ENCODE measurements at regions not wholly inside any gene's neighbourhood (a gene's known extent, or its start where the extent isn't known, plus 50 kb on each side); places are given as distances from the start of the nearest gene placed in this dataset.

- WGBS (ENCODE audit: insufficient coverage): 80% methylated on average over 1 of the region's 5 CpGs
- Histone ChIP-seq H3K4me3 (ENCODE audit: control insufficient read depth in 1 of 7, extremely low read depth in 1 of 7, insufficient read depth in 4 of 7, low read depth in 2 of 7, low read length in 6 of 7) (no peak overlapping the region), H3K4me1 (ENCODE audit: control extremely low read depth in 1 of 4, control insufficient read depth in 4 of 4, insufficient read depth in 4 of 4, low read length in 3 of 4) (peaks cover 0 to 30% (median 7%) of the 10 kb centered on the region in 4 experiments), H3K36me3 (ENCODE audit: control insufficient read depth in 4 of 4, insufficient read depth in 4 of 4, low read length in 3 of 4) (no peaks in the 10 kb centered on the region), H3K27ac (ENCODE audit: insufficient read depth in 1 of 2, low read depth in 1 of 2, low read length in 2 of 2, poor library complexity in 1 of 2, severe bottlenecking in 2 of 2) (no peak overlapping the region), H3K27me3 (replicated peaks in 2 of 5; ENCODE audit: control insufficient read depth in 4 of 5, insufficient read depth in 5 of 5, low read length in 4 of 5) (no peaks in the 10 kb centered on the region), H3K9me3 (ENCODE audit: control extremely low read depth in 1 of 5, control insufficient read depth in 4 of 5, insufficient read depth in 2 of 5, low read depth in 1 of 5, low read length in 4 of 5) (no peaks in the 10 kb centered on the region)
- ChIA-PET CTCF (interaction anchor here (1.5 kb wide), 1 partner anchor 25 kb away, joined by 3 read pairs; no protein-coding TSS in a partner anchor), POLR2A (no interaction called here)
- no peak for DNase-seq
Measured at GRCh38 chr6:147105786-147106185, 98.4 kb upstream of the STXBP5 start.

- Histone ChIP-seq H3K9me3 (ENCODE audit: control extremely low read depth in 1 of 5, control insufficient read depth in 4 of 5, insufficient read depth in 2 of 5, low read depth in 1 of 5, low read length in 4 of 5) (no peaks in the 10 kb centered on the region), H3K36me3 (ENCODE audit: control insufficient read depth in 4 of 4, insufficient read depth in 4 of 4, low read length in 3 of 4) (no peaks in the 10 kb centered on the region), H3K27me3 (replicated peaks in 2 of 5; ENCODE audit: control insufficient read depth in 4 of 5, insufficient read depth in 5 of 5, low read length in 4 of 5) (no peaks in the 10 kb centered on the region), H3K4me1 (ENCODE audit: control extremely low read depth in 1 of 4, control insufficient read depth in 4 of 4, insufficient read depth in 4 of 4, low read length in 3 of 4) (peaks cover 0 to 30% (median 7%) of the 10 kb centered on the region in 4 experiments), H3K27ac (ENCODE audit: insufficient read depth in 1 of 2, low read depth in 1 of 2, low read length in 2 of 2, poor library complexity in 1 of 2, severe bottlenecking in 2 of 2) (no peak overlapping the region), H3K4me3 (ENCODE audit: control insufficient read depth in 1 of 7, extremely low read depth in 1 of 7, insufficient read depth in 4 of 7, low read depth in 2 of 7, low read length in 6 of 7) (no peak overlapping the region)
- CTCF ChIA-PET: interaction anchor here (1.5 kb wide), 1 partner anchor 24 kb away, joined by 3 read pairs; no protein-coding TSS in a partner anchor
- WGBS (ENCODE audit: insufficient coverage): 85% methylated on average over 7 of the region's 7 CpGs
- DNase-seq: peak in 1 of 3 donors; percentile 17
- POLR2A ChIA-PET: no interaction called here
Measured at GRCh38 chr6:147106759-147107401, 97.3 kb upstream of the STXBP5 start.

- no peak overlapping the region for H3K4me3 ChIP-seq (ENCODE audit: control insufficient read depth in 1 of 7, extremely low read depth in 1 of 7, insufficient read depth in 4 of 7, low read depth in 2 of 7, low read length in 6 of 7)
- H3K9me3 ChIP-seq (ENCODE audit: control extremely low read depth in 1 of 5, control insufficient read depth in 4 of 5, insufficient read depth in 2 of 5, low read depth in 1 of 5, low read length in 4 of 5): no peaks in the 10 kb centered on the region
- H3K36me3 ChIP-seq (ENCODE audit: control insufficient read depth in 4 of 4, insufficient read depth in 4 of 4, low read length in 3 of 4): no peaks in the 10 kb centered on the region
- POLR2A ChIA-PET: no interaction called here
- no peak overlapping the region for H3K27ac ChIP-seq (ENCODE audit: insufficient read depth in 1 of 2, low read depth in 1 of 2, low read length in 2 of 2, poor library complexity in 1 of 2, severe bottlenecking in 2 of 2)
- DNase-seq: no peak
- CTCF ChIA-PET: no interaction called here
- no peaks in the 10 kb centered on the region for H3K27me3 ChIP-seq (replicated peaks in 2 of 5; ENCODE audit: control insufficient read depth in 4 of 5, insufficient read depth in 5 of 5, low read length in 4 of 5)
- H3K4me1 ChIP-seq (ENCODE audit: control extremely low read depth in 1 of 4, control insufficient read depth in 4 of 4, insufficient read depth in 4 of 4, low read length in 3 of 4): peaks cover 0 to 25% (median 6%) of the 10 kb centered on the region in 4 experiments
- WGBS (ENCODE audit: insufficient coverage): 95% methylated on average over 2 of the region's 2 CpGs
Measured at GRCh38 chr6:147108259-147108910, 95.8 kb upstream of the STXBP5 start.

- Histone ChIP-seq H3K9me3 (ENCODE audit: control extremely low read depth in 1 of 5, control insufficient read depth in 4 of 5, insufficient read depth in 2 of 5, low read depth in 1 of 5, low read length in 4 of 5) (no peaks in the 10 kb centered on the region), H3K27me3 (replicated peaks in 2 of 5; ENCODE audit: control insufficient read depth in 4 of 5, insufficient read depth in 5 of 5, low read length in 4 of 5) (no peaks in the 10 kb centered on the region), H3K27ac (ENCODE audit: insufficient read depth in 1 of 2, low read depth in 1 of 2, low read length in 2 of 2, poor library complexity in 1 of 2, severe bottlenecking in 2 of 2) (no peak overlapping the region), H3K36me3 (ENCODE audit: control insufficient read depth in 4 of 4, insufficient read depth in 4 of 4, low read length in 3 of 4) (no peaks in the 10 kb centered on the region), H3K4me3 (ENCODE audit: control insufficient read depth in 1 of 7, extremely low read depth in 1 of 7, insufficient read depth in 4 of 7, low read depth in 2 of 7, low read length in 6 of 7) (no peak overlapping the region), H3K4me1 (ENCODE audit: control extremely low read depth in 1 of 4, control insufficient read depth in 4 of 4, insufficient read depth in 4 of 4, low read length in 3 of 4) (peaks cover 0 to 12% (median 0%) of the 10 kb centered on the region in 4 experiments)
- ChIA-PET CTCF (no interaction called here), POLR2A (no interaction called here)
- DNase-seq: peak in 1 of 3 donors; percentile 13
- WGBS (ENCODE audit: insufficient coverage): 54% methylated on average over 2 of the region's 4 CpGs
Measured at GRCh38 chr6:147109707-147110106, 94.5 kb upstream of the STXBP5 start.

GRCh38 chr6:147116056-147116455, 88.2 kb upstream of the STXBP5 start:
- WGBS (ENCODE audit: insufficient coverage): 97% methylated on average over 3 of the region's 4 CpGs
- ChIA-PET CTCF (no interaction called here), POLR2A (no interaction called here)
- Histone ChIP-seq H3K27ac (ENCODE audit: insufficient read depth in 1 of 2, low read depth in 1 of 2, low read length in 2 of 2, poor library complexity in 1 of 2, severe bottlenecking in 2 of 2) (no peak overlapping the region), H3K36me3 (ENCODE audit: control insufficient read depth in 4 of 4, insufficient read depth in 4 of 4, low read length in 3 of 4) (no peaks in the 10 kb centered on the region), H3K4me1 (ENCODE audit: control extremely low read depth in 1 of 4, control insufficient read depth in 4 of 4, insufficient read depth in 4 of 4, low read length in 3 of 4) (no peaks in the 10 kb centered on the region), H3K9me3 (ENCODE audit: control extremely low read depth in 1 of 5, control insufficient read depth in 4 of 5, insufficient read depth in 2 of 5, low read depth in 1 of 5, low read length in 4 of 5) (peaks cover 0 to 11% (median 0%) of the 10 kb centered on the region in 5 experiments), H3K4me3 (ENCODE audit: control insufficient read depth in 1 of 7, extremely low read depth in 1 of 7, insufficient read depth in 4 of 7, low read depth in 2 of 7, low read length in 6 of 7) (no peak overlapping the region), H3K27me3 (replicated peaks in 2 of 5; ENCODE audit: control insufficient read depth in 4 of 5, insufficient read depth in 5 of 5, low read length in 4 of 5) (no peaks in the 10 kb centered on the region)
- no peak for DNase-seq

GRCh38 chr6:147117011-147117410, 87.2 kb upstream of the STXBP5 start:
- no peak for DNase-seq
- WGBS (ENCODE audit: insufficient coverage): no CpG with 5 or more reads among the region's 2 CpGs
- no peaks in the 10 kb centered on the region for H3K36me3 ChIP-seq (ENCODE audit: control insufficient read depth in 4 of 4, insufficient read depth in 4 of 4, low read length in 3 of 4)
- H3K4me3 ChIP-seq (ENCODE audit: control insufficient read depth in 1 of 7, extremely low read depth in 1 of 7, insufficient read depth in 4 of 7, low read depth in 2 of 7, low read length in 6 of 7): no peak overlapping the region
- peaks cover 0 to 13% (median 0%) of the 10 kb centered on the region in 5 experiments for H3K9me3 ChIP-seq (ENCODE audit: control extremely low read depth in 1 of 5, control insufficient read depth in 4 of 5, insufficient read depth in 2 of 5, low read depth in 1 of 5, low read length in 4 of 5)
- CTCF ChIA-PET: no interaction called here
- H3K4me1 ChIP-seq (ENCODE audit: control extremely low read depth in 1 of 4, control insufficient read depth in 4 of 4, insufficient read depth in 4 of 4, low read length in 3 of 4): no peaks in the 10 kb centered on the region
- no peak overlapping the region for H3K27ac ChIP-seq (ENCODE audit: insufficient read depth in 1 of 2, low read depth in 1 of 2, low read length in 2 of 2, poor library complexity in 1 of 2, severe bottlenecking in 2 of 2)
- H3K27me3 ChIP-seq (replicated peaks in 2 of 5; ENCODE audit: control insufficient read depth in 4 of 5, insufficient read depth in 5 of 5, low read length in 4 of 5): no peaks in the 10 kb centered on the region
- POLR2A ChIA-PET: no interaction called here

- no peak for DNase-seq
- peaks cover 0 to 13% (median 0%) of the 10 kb centered on the region in 5 experiments for H3K9me3 ChIP-seq (ENCODE audit: control extremely low read depth in 1 of 5, control insufficient read depth in 4 of 5, insufficient read depth in 2 of 5, low read depth in 1 of 5, low read length in 4 of 5)
- no peaks in the 10 kb centered on the region for H3K4me1 ChIP-seq (ENCODE audit: control extremely low read depth in 1 of 4, control insufficient read depth in 4 of 4, insufficient read depth in 4 of 4, low read length in 3 of 4)
- ChIA-PET POLR2A (no interaction called here), CTCF (no interaction called here)
- H3K36me3 ChIP-seq (ENCODE audit: control insufficient read depth in 4 of 4, insufficient read depth in 4 of 4, low read length in 3 of 4): no peaks in the 10 kb centered on the region
- H3K4me3 ChIP-seq (ENCODE audit: control insufficient read depth in 1 of 7, extremely low read depth in 1 of 7, insufficient read depth in 4 of 7, low read depth in 2 of 7, low read length in 6 of 7): no peak overlapping the region
- 100% methylated on average over 3 of the region's 4 CpGs for WGBS (ENCODE audit: insufficient coverage)
- no peaks in the 10 kb centered on the region for H3K27me3 ChIP-seq (replicated peaks in 2 of 5; ENCODE audit: control insufficient read depth in 4 of 5, insufficient read depth in 5 of 5, low read length in 4 of 5)
- H3K27ac ChIP-seq (ENCODE audit: insufficient read depth in 1 of 2, low read depth in 1 of 2, low read length in 2 of 2, poor library complexity in 1 of 2, severe bottlenecking in 2 of 2): no peak overlapping the region
Measured at GRCh38 chr6:147117580-147117979, 86.6 kb upstream of the STXBP5 start.

Data from common myeloid progenitor, CD34-positive (primary cell).